Activated T-cell treated with anti-CD3 and anti-CD28 coated beads, Interleukin-2, amount 50 U/mL, for 4 hours (primary cell): ENCODE measurements at regions not wholly inside any gene's neighbourhood (a gene's known extent, or its start where the extent isn't known, plus 50 kb on each side); places are given as distances from the start of the nearest gene placed in this dataset.
"Not testable (repeated sequence)": the region's sequence is repeated elsewhere in the genome, so short reads cannot be mapped to it uniquely, and the experiment has no call there.

Experiments
- ATAC-seq, 2 donors: fragments of 200-7000 bp; cut with Tn5 transposase; one replicate each; pipeline ENCODE4 v1.10.0; 2021
- DNase-seq: peaks from one replicate; pipeline ENCODE4 v3.0.0-alpha.2; 2020
- H3K27me3 Mint-ChIP-seq: one replicate; pipeline ENCODE4 v1.8.0; 2021; ENCODE audit warnings: low read depth, mixed read lengths
- H3K36me3 Mint-ChIP-seq: one replicate; pipeline ENCODE4 v1.8.0; 2022; ENCODE audit warnings: mixed read lengths; ENCODE audit not compliant: insufficient read depth
- H3K4me1 Mint-ChIP-seq: one replicate; pipeline ENCODE4 v1.8.0; 2021; ENCODE audit warnings: low read depth, mixed read lengths
- H3K4me3 Mint-ChIP-seq: one replicate; pipeline ENCODE4 v1.8.0; 2021; ENCODE audit warnings: mild to moderate bottlenecking, moderate library complexity, mixed read lengths
- H3K9me3 Mint-ChIP-seq: one replicate; pipeline ENCODE4 v1.8.0; 2021; ENCODE audit warnings: mixed read lengths

GRCh38 chr5:12175914-12176585 lies 271.8 kb upstream of the CTNND2 start:
- H3K4me3 Mint-ChIP-seq: no peak overlapping the region
- no peaks in the 10 kb centered on the region for H3K36me3 Mint-ChIP-seq
- no peak for DNase-seq
- no peaks in the 10 kb centered on the region for H3K27me3 Mint-ChIP-seq
- H3K9me3 Mint-ChIP-seq: no peaks in the 10 kb centered on the region
- H3K4me1 Mint-ChIP-seq: no peaks in the 10 kb centered on the region
- ATAC-seq: no peak

GRCh38 chr5:12174734-12175133 lies 270.5 kb upstream of the CTNND2 start:
- DNase-seq (no peak), ATAC-seq (no peak)
- Mint-ChIP-seq H3K36me3 (no peaks in the 10 kb centered on the region), H3K27me3 (no peaks in the 10 kb centered on the region), H3K9me3 (no peaks in the 10 kb centered on the region), H3K4me3 (no peak overlapping the region), H3K4me1 (no peaks in the 10 kb centered on the region)

- no peak for ATAC-seq
- DNase-seq: no peak
- Mint-ChIP-seq H3K27me3 (no peaks in the 10 kb centered on the region), H3K4me3 (no peak overlapping the region), H3K36me3 (no peaks in the 10 kb centered on the region), H3K9me3 (peaks cover 4% of the 10 kb centered on the region), H3K4me1 (no peaks in the 10 kb centered on the region)
These were observed 265.3 kb upstream of the CTNND2 start for GRCh38 chr5:12169536-12169935.

- Mint-ChIP-seq H3K27me3 (no peaks in the 10 kb centered on the region), H3K9me3 (peaks cover 19% of the 10 kb centered on the region), H3K4me3 (no peak overlapping the region), H3K36me3 (no peaks in the 10 kb centered on the region), H3K4me1 (no peaks in the 10 kb centered on the region)
- DNase-seq: no peak
- ATAC-seq: no peak
These were observed 258.6 kb upstream of the CTNND2 start for GRCh38 chr5:12162863-12163262.

- DNase-seq (no peak), ATAC-seq (no peak)
- no peaks in the 10 kb centered on the region for H3K4me1 Mint-ChIP-seq
- H3K36me3 Mint-ChIP-seq: no peaks in the 10 kb centered on the region
- no peak overlapping the region for H3K4me3 Mint-ChIP-seq
- peaks cover 13% of the 10 kb centered on the region for H3K9me3 Mint-ChIP-seq
- no peaks in the 10 kb centered on the region for H3K27me3 Mint-ChIP-seq
These were observed 243.3 kb upstream of the CTNND2 start for GRCh38 chr5:12147513-12147912.

GRCh38 chr5:12141496-12141895 lies 237.2 kb upstream of the CTNND2 start:
- ATAC-seq: no peak
- peaks cover 13% of the 10 kb centered on the region for H3K9me3 Mint-ChIP-seq
- no peaks in the 10 kb centered on the region for H3K36me3 Mint-ChIP-seq
- H3K4me1 Mint-ChIP-seq: no peaks in the 10 kb centered on the region
- no peaks in the 10 kb centered on the region for H3K27me3 Mint-ChIP-seq
- H3K4me3 Mint-ChIP-seq: no peak overlapping the region
- no peak for DNase-seq

GRCh38 chr5:12133520-12133919 lies 229.3 kb upstream of the CTNND2 start:
- Mint-ChIP-seq H3K4me3 (no peak overlapping the region), H3K27me3 (no peaks in the 10 kb centered on the region), H3K36me3 (no peaks in the 10 kb centered on the region)

GRCh38 chr5:12131020-12131419 lies 226.8 kb upstream of the CTNND2 start:
- peaks cover 14% of the 10 kb centered on the region for H3K9me3 Mint-ChIP-seq
- not testable (repeated sequence) for ATAC-seq, H3K36me3 Mint-ChIP-seq, H3K27me3 Mint-ChIP-seq, H3K4me3 Mint-ChIP-seq, DNase-seq, H3K4me1 Mint-ChIP-seq

More at GRCh38 chr5:12133520-12133919, 229.3 kb upstream of the CTNND2 start:
- no peak for DNase-seq
- H3K4me1 Mint-ChIP-seq: no peaks in the 10 kb centered on the region
- peaks cover 20% of the 10 kb centered on the region for H3K9me3 Mint-ChIP-seq
- ATAC-seq: no peak

- DNase-seq (no peak), ATAC-seq (no peak)
- Mint-ChIP-seq H3K4me3 (no peak overlapping the region), H3K27me3 (no peaks in the 10 kb centered on the region), H3K36me3 (no peaks in the 10 kb centered on the region), H3K4me1 (no peaks in the 10 kb centered on the region), H3K9me3 (no peaks in the 10 kb centered on the region)
These were observed 221.6 kb upstream of the CTNND2 start for GRCh38 chr5:12125895-12126294.

GRCh38 chr5:12119657-12120056 lies 215.4 kb upstream of the CTNND2 start:
- H3K4me1 Mint-ChIP-seq: no peaks in the 10 kb centered on the region
- no peaks in the 10 kb centered on the region for H3K36me3 Mint-ChIP-seq
- no peak for ATAC-seq
- H3K27me3 Mint-ChIP-seq: no peaks in the 10 kb centered on the region
- H3K4me3 Mint-ChIP-seq: no peak overlapping the region
- peaks cover 4% of the 10 kb centered on the region for H3K9me3 Mint-ChIP-seq
- no peak for DNase-seq

- H3K4me1 Mint-ChIP-seq: no peaks in the 10 kb centered on the region
- H3K4me3 Mint-ChIP-seq: no peak overlapping the region
- peaks cover 3% of the 10 kb centered on the region for H3K9me3 Mint-ChIP-seq
- H3K27me3 Mint-ChIP-seq: no peaks in the 10 kb centered on the region
- H3K36me3 Mint-ChIP-seq: no peaks in the 10 kb centered on the region
- DNase-seq: no peak
- no peak for ATAC-seq
These were observed 209.8 kb upstream of the CTNND2 start for GRCh38 chr5:12114075-12114474.

- H3K4me1 Mint-ChIP-seq: no peaks in the 10 kb centered on the region
- H3K27me3 Mint-ChIP-seq: no peaks in the 10 kb centered on the region
- H3K36me3 Mint-ChIP-seq: no peaks in the 10 kb centered on the region
- no peak overlapping the region for H3K4me3 Mint-ChIP-seq
- ATAC-seq: no peak
- peaks cover 3% of the 10 kb centered on the region for H3K9me3 Mint-ChIP-seq
- DNase-seq: no peak
These were observed 208.8 kb upstream of the CTNND2 start for GRCh38 chr5:12113062-12113461.

- H3K9me3 Mint-ChIP-seq: peaks cover 3% of the 10 kb centered on the region
- no peak overlapping the region for H3K4me3 Mint-ChIP-seq
These were observed 207.0 kb upstream of the CTNND2 start for GRCh38 chr5:12111261-12111660.

GRCh38 chr5:12110629-12111028 lies 206.4 kb upstream of the CTNND2 start:
- Mint-ChIP-seq H3K4me1 (no peaks in the 10 kb centered on the region), H3K27me3 (no peaks in the 10 kb centered on the region), H3K36me3 (no peaks in the 10 kb centered on the region), H3K9me3 (peaks cover 3% of the 10 kb centered on the region), H3K4me3 (no peak overlapping the region)
- no peak for DNase-seq
- no peak for ATAC-seq

More at GRCh38 chr5:12111261-12111660, 207.0 kb upstream of the CTNND2 start:
- H3K36me3 Mint-ChIP-seq: no peaks in the 10 kb centered on the region
- no peak for ATAC-seq
- H3K27me3 Mint-ChIP-seq: no peaks in the 10 kb centered on the region
- H3K4me1 Mint-ChIP-seq: no peaks in the 10 kb centered on the region
- DNase-seq: no peak

GRCh38 chr5:12109075-12109688 lies 204.9 kb upstream of the CTNND2 start:
- Mint-ChIP-seq H3K27me3 (no peaks in the 10 kb centered on the region), H3K36me3 (no peaks in the 10 kb centered on the region), H3K4me1 (no peaks in the 10 kb centered on the region), H3K4me3 (no peak overlapping the region), H3K9me3 (peaks cover 3% of the 10 kb centered on the region)
- ATAC-seq (no peak), DNase-seq (no peak)
